ENCODE measurements at regions not wholly inside any gene's neighbourhood (a gene's known extent, or its start where the extent isn't known, plus 50 kb on each side); places are given as distances from the start of the nearest gene placed in this dataset.

GRCh38 chr2:120428748-120429147, 82.8 kb downstream of the INHBB start:
- peak; percentile 77 for DNase-seq

GRCh38 chr2:120429586-120430500, 83.9 kb downstream of the INHBB start:
- DNase-seq, result peak; percentile 83

- DNase-seq, result no peak
Measured at GRCh38 chr2:120430501-120430830, 84.5 kb downstream of the INHBB start.

GRCh38 chr2:120430957-120431356, 85.0 kb downstream of the INHBB start:
- DNase-seq, result no peak

GRCh38 chr2:120431386-120432292, 85.7 kb downstream of the INHBB start:
- no peak for DNase-seq

GRCh38 chr2:120432293-120432975, 86.5 kb downstream of the INHBB start:
- DNase-seq, result no peak

- DNase-seq, result no peak
Measured at GRCh38 chr2:120432976-120433815, 87.3 kb downstream of the INHBB start.

- DNase-seq, result no peak
Measured at GRCh38 chr2:120433816-120434290, 87.9 kb downstream of the INHBB start.

GRCh38 chr2:120434492-120435308, 88.8 kb downstream of the INHBB start:
- no peak for DNase-seq

GRCh38 chr2:120435671-120436459, 89.9 kb downstream of the INHBB start:
- no peak for DNase-seq

- DNase-seq, result no peak
Measured at GRCh38 chr2:120436460-120436739, 90.5 kb downstream of the INHBB start.

GRCh38 chr2:120436885-120437603, 91.1 kb downstream of the INHBB start:
- peak; percentile 20 for DNase-seq

GRCh38 chr2:120437604-120438000, 91.7 kb downstream of the INHBB start:
- DNase-seq, result no peak

GRCh38 chr2:120438301-120439066, 92.5 kb downstream of the INHBB start:
- no peak for DNase-seq

- no peak for DNase-seq
Measured at GRCh38 chr2:120439067-120439368, 93.1 kb downstream of the INHBB start.

- no peak for DNase-seq
Measured at GRCh38 chr2:120439637-120440384, 93.9 kb downstream of the INHBB start.

GRCh38 chr2:120440521-120441350, 94.8 kb downstream of the INHBB start:
- DNase-seq, result no peak

GRCh38 chr2:120441351-120441700, 95.4 kb downstream of the INHBB start:
- DNase-seq, result no peak
